ENCODE measurements at regions not wholly inside any gene's neighbourhood (a gene's known extent, or its start where the extent isn't known, plus 50 kb on each side); places are given as distances from the start of the nearest gene placed in this dataset.
"Not testable (repeated sequence)": the region's sequence is repeated elsewhere in the genome, so short reads cannot be mapped to it uniquely, and the experiment has no call there.

DNA sequence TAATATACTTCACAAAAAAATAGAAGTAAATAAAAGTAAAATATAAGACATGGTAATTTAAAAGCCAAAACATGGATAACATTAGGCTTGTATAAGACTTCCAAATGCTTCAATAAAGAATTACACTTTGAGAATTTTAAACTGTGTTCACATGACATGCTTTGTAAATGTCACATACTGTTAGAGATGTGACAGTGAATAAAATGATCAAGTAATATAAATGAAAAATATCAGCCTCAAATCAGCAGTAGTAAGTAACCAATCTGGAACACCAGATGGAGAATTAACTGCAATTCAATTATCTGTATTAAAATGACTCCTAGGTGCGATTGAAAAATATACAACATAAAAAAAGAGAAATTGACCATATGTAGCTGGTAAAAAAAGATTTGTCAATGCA, 1260.8 kb downstream of the BRINP3 start:
- no peak overlapping the region for H3K4me3 ChIP-seq (ENCODE audit: low read depth, low read length)
- TF ChIP-seq, protein P1, sequence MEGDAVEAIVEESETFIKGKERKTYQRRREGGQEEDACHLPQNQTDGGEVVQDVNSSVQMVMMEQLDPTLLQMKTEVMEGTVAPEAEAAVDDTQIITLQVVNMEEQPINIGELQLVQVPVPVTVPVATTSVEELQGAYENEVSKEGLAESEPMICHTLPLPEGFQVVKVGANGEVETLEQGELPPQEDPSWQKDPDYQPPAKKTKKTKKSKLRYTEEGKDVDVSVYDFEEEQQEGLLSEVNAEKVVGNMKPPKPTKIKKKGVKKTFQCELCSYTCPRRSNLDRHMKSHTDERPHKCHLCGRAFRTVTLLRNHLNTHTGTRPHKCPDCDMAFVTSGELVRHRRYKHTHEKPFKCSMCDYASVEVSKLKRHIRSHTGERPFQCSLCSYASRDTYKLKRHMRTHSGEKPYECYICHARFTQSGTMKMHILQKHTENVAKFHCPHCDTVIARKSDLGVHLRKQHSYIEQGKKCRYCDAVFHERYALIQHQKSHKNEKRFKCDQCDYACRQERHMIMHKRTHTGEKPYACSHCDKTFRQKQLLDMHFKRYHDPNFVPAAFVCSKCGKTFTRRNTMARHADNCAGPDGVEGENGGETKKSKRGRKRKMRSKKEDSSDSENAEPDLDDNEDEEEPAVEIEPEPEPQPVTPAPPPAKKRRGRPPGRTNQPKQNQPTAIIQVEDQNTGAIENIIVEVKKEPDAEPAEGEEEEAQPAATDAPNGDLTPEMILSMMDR (IDR thresholded peaks at IDR 0.05; ENCODE audit: borderline replicate concordance, insufficient read depth, low read depth, low read length), result no peak

DNA sequence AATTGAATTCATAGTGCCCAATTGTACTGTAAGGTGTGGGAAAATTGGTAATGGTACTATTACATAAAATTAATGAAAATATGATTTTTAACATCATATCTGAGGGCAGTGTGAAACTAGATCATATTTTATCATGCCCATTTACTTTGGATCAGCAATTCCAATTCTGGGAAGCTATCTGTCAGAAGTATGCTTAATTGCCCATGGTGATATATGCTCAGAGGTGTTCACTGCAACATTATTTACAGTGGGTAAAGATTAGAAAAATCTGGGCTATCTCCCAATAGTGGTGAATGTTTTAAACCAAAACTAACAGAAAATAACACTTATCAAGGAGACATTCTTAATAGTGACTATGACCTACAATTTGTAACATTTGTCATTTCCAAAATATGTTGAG, 1260.0 kb downstream of the BRINP3 start:
- no peak overlapping the region for H3K4me3 ChIP-seq (ENCODE audit: low read depth, low read length)
- TF ChIP-seq, protein P1 (IDR thresholded peaks at IDR 0.05; ENCODE audit: borderline replicate concordance, insufficient read depth, low read depth, low read length), result no peak

DNA sequence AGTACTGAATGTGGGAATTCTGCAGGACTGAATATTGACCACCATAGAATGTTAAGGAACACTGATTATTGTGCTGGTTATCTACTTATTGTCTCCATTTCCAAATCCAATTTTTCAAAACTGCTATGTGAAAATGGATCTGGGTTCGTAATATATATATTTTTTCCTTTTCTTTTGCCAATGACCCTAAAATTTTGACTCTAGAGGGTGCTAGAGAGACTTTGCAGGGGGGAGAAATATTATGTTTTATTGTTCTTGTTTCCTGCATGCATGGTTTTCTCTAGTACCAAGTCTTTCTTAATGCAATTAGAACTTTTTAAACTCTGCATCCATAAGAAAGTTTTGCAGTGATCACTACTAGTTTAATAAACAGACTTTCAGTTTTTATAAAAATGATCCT, 1256.9 kb downstream of the BRINP3 start:
- TF ChIP-seq, protein P1 (IDR thresholded peaks at IDR 0.05; ENCODE audit: borderline replicate concordance, insufficient read depth, low read depth, low read length), result no peak
- H3K4me3 ChIP-seq (ENCODE audit: low read depth, low read length), result no peak overlapping the region

DNA sequence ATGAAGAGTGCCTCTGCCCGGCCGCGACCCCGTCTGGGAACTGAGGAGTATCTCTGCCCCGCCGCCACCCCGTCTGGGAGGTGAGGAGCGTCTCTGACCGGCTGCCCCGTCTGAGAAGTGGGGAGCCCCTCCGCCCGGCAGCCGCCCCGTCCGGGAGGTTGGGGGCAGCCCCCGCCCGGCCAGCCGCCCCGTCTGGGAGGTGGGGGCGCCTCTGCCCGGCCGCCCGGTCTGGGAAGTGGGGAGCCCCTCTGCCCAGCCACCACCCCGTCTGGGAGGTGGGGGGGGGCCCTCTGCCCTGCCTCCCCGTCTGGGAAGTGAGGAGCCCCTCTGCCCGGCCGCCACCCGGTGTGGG, 1251.9 kb downstream of the BRINP3 start:
- H3K4me3 ChIP-seq (ENCODE audit: low read depth, low read length), result not testable (repeated sequence)

DNA sequence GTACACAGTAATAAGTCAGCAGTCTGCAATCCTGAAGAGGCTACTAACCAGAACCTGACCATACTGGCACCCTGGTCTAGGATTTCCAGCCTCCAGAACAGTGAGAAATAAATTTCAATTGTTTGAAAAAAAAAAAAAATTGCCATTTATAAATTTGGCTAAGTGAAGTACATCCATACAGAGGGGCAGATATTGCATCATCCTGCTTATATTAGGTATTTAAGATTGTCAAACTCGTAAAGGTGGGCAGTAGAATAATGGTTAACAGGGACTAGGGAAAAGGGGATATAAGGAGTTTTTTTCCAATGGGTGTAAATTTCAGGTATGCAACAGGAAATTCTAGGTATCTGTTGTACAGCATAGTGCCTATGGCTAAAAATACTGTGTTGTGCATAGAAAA, 1250.9 kb downstream of the BRINP3 start:
- H3K4me3 ChIP-seq (ENCODE audit: low read depth, low read length), result no peak overlapping the region
- TF ChIP-seq, protein P1 (IDR thresholded peaks at IDR 0.05; ENCODE audit: borderline replicate concordance, insufficient read depth, low read depth, low read length), result no peak

DNA sequence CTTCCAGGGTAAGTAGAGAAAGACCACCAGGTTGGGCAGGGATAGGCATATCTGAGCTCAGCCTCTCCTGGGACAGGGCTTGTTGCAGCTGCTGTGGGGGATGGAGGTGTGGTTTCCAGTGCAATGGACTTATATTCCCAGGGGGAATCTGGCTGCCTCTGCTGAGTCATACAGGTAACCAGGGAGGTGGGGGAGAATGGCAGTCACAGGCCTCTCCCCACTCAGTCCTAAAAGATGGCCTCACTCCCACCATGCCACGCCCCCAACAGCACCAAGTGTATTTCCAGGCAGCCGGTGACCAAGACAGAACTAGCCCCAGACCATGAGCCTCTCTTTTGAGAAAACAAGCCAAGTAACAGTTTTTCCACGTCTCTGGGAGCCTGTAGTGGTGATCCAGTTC, 1240.7 kb downstream of the BRINP3 start:
- TF ChIP-seq, protein P1 (IDR thresholded peaks at IDR 0.05; ENCODE audit: borderline replicate concordance, insufficient read depth, low read depth, low read length), result no peak

DNA sequence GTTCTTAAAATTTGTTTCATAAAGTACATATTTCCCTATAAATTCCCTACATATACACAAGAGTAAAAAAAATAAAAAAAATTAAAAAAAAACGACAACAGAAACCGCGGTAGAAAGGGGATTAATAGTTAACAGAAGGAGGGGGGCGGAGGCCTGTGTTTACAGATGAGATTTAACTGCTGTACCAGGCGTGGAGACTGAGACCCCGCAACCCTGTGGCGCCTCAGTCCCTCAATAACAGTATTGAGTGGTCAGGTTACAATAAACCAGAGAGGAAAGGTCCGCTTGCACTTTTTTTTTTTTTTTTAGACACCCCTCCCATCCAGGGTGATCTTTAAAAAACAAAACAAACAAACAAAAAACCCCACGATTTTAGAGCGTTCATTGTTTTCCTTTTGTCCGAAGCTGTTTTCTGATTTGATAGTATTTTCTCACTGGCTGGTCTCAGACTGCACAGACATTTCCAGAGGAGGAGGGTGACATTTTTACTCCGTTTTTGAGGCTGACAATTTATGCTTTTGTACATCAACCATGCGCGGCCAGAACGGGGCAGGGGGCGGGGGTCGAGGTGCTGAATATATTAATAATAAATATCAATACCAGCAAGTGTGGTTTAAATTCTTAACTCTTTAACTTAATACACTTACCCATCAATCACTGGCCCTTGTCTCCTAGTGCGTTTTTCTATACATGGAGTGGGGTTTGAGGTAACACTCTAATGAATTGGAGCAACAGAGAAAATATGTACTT, 1223.9 kb downstream of the BRINP3 start:
- H3K4me3 ChIP-seq (ENCODE audit: low read depth, low read length), result no peak overlapping the region

More for the DNA sequence above, 1240.7 kb downstream of the BRINP3 start:
- no peak overlapping the region for H3K4me3 ChIP-seq (ENCODE audit: low read depth, low read length)

DNA sequence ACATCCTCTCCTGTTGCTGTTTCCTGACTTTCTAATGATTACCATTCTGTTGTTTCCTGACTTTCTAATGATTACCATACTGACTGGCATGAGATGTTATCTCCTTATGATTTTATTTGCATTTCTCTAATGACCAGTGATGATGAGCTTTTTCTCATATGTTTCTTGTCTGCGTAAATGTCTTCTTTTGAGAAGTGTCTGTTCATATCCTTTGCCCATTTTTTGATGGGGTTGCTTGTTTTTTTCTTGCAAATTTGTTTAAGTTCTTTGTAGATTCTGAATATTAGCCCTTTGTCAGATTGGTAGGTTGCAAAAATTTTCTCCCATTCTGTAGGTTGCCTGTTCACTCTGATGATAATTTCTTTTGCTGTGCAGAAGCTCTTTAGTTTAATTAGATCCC, 1216.5 kb downstream of the BRINP3 start:
- not testable (repeated sequence) for H3K4me3 ChIP-seq (ENCODE audit: low read depth, low read length)

More for the DNA sequence above, 1223.9 kb downstream of the BRINP3 start:
- TF ChIP-seq, protein P1 (IDR thresholded peaks at IDR 0.05; ENCODE audit: borderline replicate concordance, insufficient read depth, low read depth, low read length), result no peak

Measured in GM12875 (cell line).